ENCODE measurements at regions not wholly inside any gene's neighbourhood (a gene's known extent, or its start where the extent isn't known, plus 50 kb on each side); places are given as distances from the start of the nearest gene placed in this dataset.
"Not testable (repeated sequence)": the region's sequence is repeated elsewhere in the genome, so short reads cannot be mapped to it uniquely, and the experiment has no call there.

GRCh38 chr21:24561291-24561690 is 1046.0 kb downstream of the MRPL39 start:
- no peak for TF ChIP-seq Cebpa-rat (IDR thresholded peaks at IDR 0.05)

GRCh38 chr21:24552491-24552890 is 1054.8 kb downstream of the MRPL39 start:
- no peak overlapping the region for H3K9ac ChIP-seq
- 0 out of 22 replicates have a peak, but pooled peaks cover 0 to 9% (median 0%) of the 10 kb centered on the region in 11 experiments for H3K9me3 ChIP-seq (replicated peaks in 1 of 11)
- H3K27me3 ChIP-seq, result no peaks in the 10 kb centered on the region
- no peaks in the 10 kb centered on the region for H4K20me1 ChIP-seq
- H3K27ac ChIP-seq, result no peak overlapping the region
- peaks cover 0 to 11% (median 0%) of the 10 kb centered on the region in 10 experiments; a peak in 1 of 20 replicates for H3K4me1 ChIP-seq
- H3K4me3 ChIP-seq, result no peak overlapping the region
- no peaks in the 10 kb centered on the region for H3K36me3 ChIP-seq
- no peak for TF ChIP-seq Cebpa-rat (IDR thresholded peaks at IDR 0.05)
- H3K4me2 ChIP-seq, result no peak overlapping the region

More at GRCh38 chr21:24561291-24561690, 1046.0 kb downstream of the MRPL39 start:
- no peak overlapping the region for H3K27ac ChIP-seq
- H3K9me3 ChIP-seq (replicated peaks in 1 of 11), result peaks cover 0 to 5% (median 0%) of the 10 kb centered on the region in 11 experiments; a peak in 2 of 22 replicates
- H4K20me1 ChIP-seq, result no peaks in the 10 kb centered on the region
- no peak overlapping the region for H3K4me2 ChIP-seq
- H3K4me3 ChIP-seq, result no peak overlapping the region
- no peak overlapping the region for H3K9ac ChIP-seq
- H3K27me3 ChIP-seq, result no peaks in the 10 kb centered on the region
- peaks cover 0 to 8% (median 0%) of the 10 kb centered on the region in 10 experiments; a peak in 1 of 20 replicates for H3K4me1 ChIP-seq
- no peaks in the 10 kb centered on the region for H3K36me3 ChIP-seq

- Histone ChIP-seq H3K9ac (no peak overlapping the region), H3K9me3 (replicated peaks in 1 of 11) (no peaks in the 10 kb centered on the region), H3K4me2 (no peak overlapping the region), H3K27me3 (no peaks in the 10 kb centered on the region), H3K27ac (no peak overlapping the region), H3K4me1 (peaks cover 0 to 11% (median 0%) of the 10 kb centered on the region in 10 experiments; a peak in 1 of 20 replicates), H4K20me1 (no peaks in the 10 kb centered on the region), H3K36me3 (no peaks in the 10 kb centered on the region), H3K4me3 (no peak overlapping the region)
- TF ChIP-seq Cebpa-rat (IDR thresholded peaks at IDR 0.05), result no peak
Measured at GRCh38 chr21:24545807-24546361, 1061.4 kb downstream of the MRPL39 start.

GRCh38 chr21:24514081-24514733 is 1093.1 kb downstream of the MRPL39 start:
- H4K20me1 ChIP-seq, result no peaks in the 10 kb centered on the region
- TF ChIP-seq Cebpa-rat (IDR thresholded peaks at IDR 0.05), result no peak

GRCh38 chr21:24509131-24509530 is 1098.2 kb downstream of the MRPL39 start:
- TF ChIP-seq Cebpa-rat (IDR thresholded peaks at IDR 0.05), result no peak
- H3K27me3 ChIP-seq, result no peaks in the 10 kb centered on the region
- no peak overlapping the region for H3K9ac ChIP-seq
- H3K36me3 ChIP-seq, result no peaks in the 10 kb centered on the region
- H3K27ac ChIP-seq, result no peak overlapping the region
- no peak overlapping the region for H3K4me3 ChIP-seq
- peaks cover 0 to 11% (median 8%) of the 10 kb centered on the region in 11 experiments; a peak in 10 of 22 replicates for H3K9me3 ChIP-seq (replicated peaks in 1 of 11)
- no peaks in the 10 kb centered on the region for H4K20me1 ChIP-seq
- no peak overlapping the region for H3K4me2 ChIP-seq
- H3K4me1 ChIP-seq, result no peaks in the 10 kb centered on the region

More at GRCh38 chr21:24514081-24514733, 1093.1 kb downstream of the MRPL39 start:
- Histone ChIP-seq H3K9me3 (replicated peaks in 1 of 11) (no peaks in the 10 kb centered on the region; a peak in 1 of 22 replicates), H3K4me2 (no peak overlapping the region), H3K4me3 (no peak overlapping the region), H3K27me3 (no peaks in the 10 kb centered on the region), H3K4me1 (peaks cover 0 to 20% (median 0%) of the 10 kb centered on the region in 10 experiments; a peak in 7 of 20 replicates), H3K27ac (no peak overlapping the region), H3K9ac (no peak overlapping the region), H3K36me3 (no peaks in the 10 kb centered on the region)

GRCh38 chr21:24486973-24487372 is 1120.3 kb downstream of the MRPL39 start:
- H4K20me1 ChIP-seq, result no peaks in the 10 kb centered on the region
- peaks cover 0 to 15% (median 7%) of the 10 kb centered on the region in 10 experiments; a peak in 11 of 20 replicates for H3K4me1 ChIP-seq
- H3K9me3 ChIP-seq (replicated peaks in 1 of 11), result peaks cover 0 to 8% (median 0%) of the 10 kb centered on the region in 11 experiments; a peak in 1 of 22 replicates
- no peaks in the 10 kb centered on the region for H3K36me3 ChIP-seq
- H3K27ac ChIP-seq, result no peak overlapping the region
- H3K27me3 ChIP-seq, result no peaks in the 10 kb centered on the region
- no peak overlapping the region for H3K4me3 ChIP-seq
- H3K9ac ChIP-seq, result no peak overlapping the region
- no peak for TF ChIP-seq Cebpa-rat (IDR thresholded peaks at IDR 0.05)
- no peak overlapping the region for H3K4me2 ChIP-seq

GRCh38 chr21:24483361-24483760 is 1123.9 kb downstream of the MRPL39 start:
- H3K27ac ChIP-seq; H3K4me3 ChIP-seq; H4K20me1 ChIP-seq; H3K36me3 ChIP-seq; H3K4me2 ChIP-seq; H3K9me3 ChIP-seq (replicated peaks in 1 of 11); H3K27me3 ChIP-seq; H3K9ac ChIP-seq: not testable (repeated sequence)
- H3K4me1 ChIP-seq, result peaks cover 0 to 17% (median 7%) of the 10 kb centered on the region in 10 experiments; a peak in 11 of 20 replicates

- no peak overlapping the region for H3K4me2 ChIP-seq
- H3K4me3 ChIP-seq, result no peak overlapping the region
- no peak for TF ChIP-seq Cebpa-rat (IDR thresholded peaks at IDR 0.05)
Measured at GRCh38 chr21:24470852-24471251, 1136.4 kb downstream of the MRPL39 start.

GRCh38 chr21:24456358-24456757 is 1150.9 kb downstream of the MRPL39 start:
- Histone ChIP-seq H3K27ac (no peak overlapping the region), H3K4me1 (no peaks in the 10 kb centered on the region), H3K4me3 (no peak overlapping the region), H4K20me1 (no peaks in the 10 kb centered on the region), H3K4me2 (no peak overlapping the region), H3K36me3 (no peaks in the 10 kb centered on the region), H3K9me3 (replicated peaks in 1 of 11) (no peaks in the 10 kb centered on the region), H3K27me3 (no peaks in the 10 kb centered on the region), H3K9ac (no peak overlapping the region)
- no peak for TF ChIP-seq Cebpa-rat (IDR thresholded peaks at IDR 0.05)

More at GRCh38 chr21:24470852-24471251, 1136.4 kb downstream of the MRPL39 start:
- H3K36me3 ChIP-seq, result no peaks in the 10 kb centered on the region
- H3K9ac ChIP-seq, result no peak overlapping the region
- H3K9me3 ChIP-seq (replicated peaks in 1 of 11), result no peaks in the 10 kb centered on the region
- H3K4me1 ChIP-seq, result no peaks in the 10 kb centered on the region
- no peak overlapping the region for H3K27ac ChIP-seq
- H4K20me1 ChIP-seq, result no peaks in the 10 kb centered on the region
- no peaks in the 10 kb centered on the region for H3K27me3 ChIP-seq

- Histone ChIP-seq H3K9me3 (replicated peaks in 1 of 11) (no peaks in the 10 kb centered on the region), H3K27ac (no peak overlapping the region)
Measured at GRCh38 chr21:24450119-24450518, 1157.2 kb downstream of the MRPL39 start.

More at GRCh38 chr21:24450119-24450518, 1157.2 kb downstream of the MRPL39 start:
- Histone ChIP-seq H3K4me1 (no peaks in the 10 kb centered on the region), H3K36me3 (no peaks in the 10 kb centered on the region), H4K20me1 (no peaks in the 10 kb centered on the region), H3K4me3 (no peak overlapping the region), H3K4me2 (no peak overlapping the region), H3K9ac (no peak overlapping the region), H3K27me3 (no peaks in the 10 kb centered on the region)
- no peak for TF ChIP-seq Cebpa-rat (IDR thresholded peaks at IDR 0.05)

Data from BLaER1 treated with 17β-estradiol and CSF1 and Interleukin-3, amounts not matched to agents 10 nM and 100 nM (cell line).